H4 (cell line): ENCODE measurements at regions not wholly inside any gene's neighbourhood (a gene's known extent, or its start where the extent isn't known, plus 50 kb on each side); places are given as distances from the start of the nearest gene placed in this dataset.

Source experiments
- DNase-seq: peaks from one replicate; pipeline ENCODE4 v3.0.0-alpha.2; 2015; ENCODE audit warnings: low spot score

- no peak for DNase-seq
Observed at GRCh38 chr4:127052742-127053141, 580.0 kb upstream of the INTU start.

- peak; percentile 60 for DNase-seq
Observed at GRCh38 chr4:127055357-127055756, 577.4 kb upstream of the INTU start.

DNA sequence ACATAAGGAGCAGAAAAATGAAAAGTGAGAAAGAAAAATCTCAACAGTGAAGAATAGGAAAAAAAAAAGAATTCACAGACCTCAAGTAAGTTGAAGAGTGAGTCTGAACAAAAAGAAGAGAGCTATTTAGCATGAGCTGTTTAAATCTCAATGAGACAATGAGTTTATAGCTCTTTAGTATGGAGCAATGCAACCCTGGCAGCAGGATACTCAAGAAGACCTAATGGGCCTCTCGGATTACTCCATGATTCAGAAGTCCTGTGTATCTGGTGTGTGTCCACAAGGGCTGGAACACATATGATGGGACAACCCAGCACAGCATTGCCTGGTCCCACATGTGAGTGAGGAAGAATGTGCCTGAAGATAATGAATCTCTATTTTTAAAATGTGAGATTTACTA is 563.1 kb upstream of the INTU start:
- no peak for DNase-seq

DNA sequence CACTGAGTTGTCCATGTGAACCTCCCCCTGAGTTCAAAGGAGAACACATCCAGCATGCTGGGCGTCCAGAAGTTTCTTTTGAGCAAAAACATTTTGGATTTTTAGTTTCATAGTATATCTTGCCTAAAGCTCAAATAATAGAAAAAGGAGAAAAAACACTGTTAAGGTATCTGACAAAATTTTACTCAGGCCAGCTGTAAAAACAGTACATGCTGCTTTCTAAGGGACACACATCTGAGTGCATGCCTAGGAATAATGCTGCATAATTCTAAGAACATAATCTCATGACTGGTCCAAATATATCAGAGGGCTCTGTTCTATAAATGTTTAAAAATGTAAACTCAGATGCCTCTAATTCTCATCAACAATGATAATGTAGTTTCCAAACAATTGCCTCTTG is 561.3 kb upstream of the INTU start:
- DNase-seq: no peak

DNA sequence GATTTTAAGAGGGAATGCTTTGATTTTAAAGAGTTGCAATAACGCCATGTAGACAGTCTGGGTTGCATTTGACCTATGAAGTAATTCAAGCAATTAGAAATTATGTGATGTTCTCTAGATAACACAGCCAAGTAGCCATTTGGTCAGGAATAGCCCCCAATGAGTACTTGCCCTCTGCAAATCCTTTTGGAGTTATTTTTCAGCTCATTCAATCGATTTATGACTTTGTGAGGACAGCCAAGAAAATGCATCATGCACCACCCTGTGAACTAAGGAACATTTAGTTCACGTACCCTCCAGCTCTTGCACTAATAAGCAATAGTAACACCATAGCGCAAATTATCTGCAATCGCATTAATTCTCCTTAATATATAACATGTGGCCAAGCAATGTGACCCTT is 552.6 kb upstream of the INTU start:
- DNase-seq: no peak

GRCh38 chr4:127081041-127081440 is 551.7 kb upstream of the INTU start:
- DNase-seq: no peak

- no peak for DNase-seq
Observed at GRCh38 chr4:127082986-127083385, 549.8 kb upstream of the INTU start.

DNA sequence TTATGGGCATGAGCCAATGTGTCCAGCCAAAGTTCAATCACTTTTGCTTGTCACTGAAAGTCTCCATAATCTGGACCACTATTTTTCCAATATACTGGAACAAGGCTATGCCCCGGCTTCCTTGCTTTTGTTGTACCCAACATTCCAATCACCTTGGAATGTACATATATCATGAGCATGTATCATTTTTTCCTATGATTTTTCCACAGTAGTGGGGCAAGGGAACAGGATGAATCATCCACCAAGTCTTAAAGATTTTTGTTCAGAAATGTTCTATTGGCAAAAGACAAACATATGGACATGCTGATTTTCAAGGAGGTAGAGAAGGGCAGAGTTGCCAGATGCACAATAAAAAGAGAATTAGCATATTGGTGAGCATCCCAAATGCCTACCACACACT is 548.1 kb upstream of the INTU start:
- DNase-seq: no peak

GRCh38 chr4:127097061-127097460 is 535.7 kb upstream of the INTU start:
- DNase-seq: no peak

- no peak for DNase-seq
Observed at GRCh38 chr4:127102361-127102760, 530.4 kb upstream of the INTU start.

DNA sequence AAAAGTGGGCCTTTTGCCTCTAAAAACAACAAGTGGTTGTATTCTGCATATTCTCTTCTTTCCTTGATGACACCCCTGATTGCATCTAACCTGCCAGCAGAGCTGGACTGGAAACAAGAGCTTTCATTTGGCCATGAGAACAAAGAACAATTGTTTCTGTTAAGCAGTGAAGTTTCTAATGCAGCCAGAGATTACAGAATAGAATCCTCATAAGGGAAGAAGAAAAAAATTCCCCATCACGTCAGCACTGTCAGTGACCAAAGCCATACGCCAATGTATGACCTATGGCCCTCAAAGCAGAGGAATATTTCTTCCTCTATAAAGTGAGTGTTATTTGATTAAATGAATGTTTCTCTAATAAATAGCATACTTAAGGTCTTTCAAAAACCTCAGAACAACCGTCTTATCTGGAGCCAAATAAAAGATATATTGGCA is 529.1 kb upstream of the INTU start:
- DNase-seq: no peak

- no peak for DNase-seq
Observed at GRCh38 chr4:127113844-127114362, 518.9 kb upstream of the INTU start.

- DNase-seq: no peak
Observed at GRCh38 chr4:127118681-127119080, 514.1 kb upstream of the INTU start.

GRCh38 chr4:127120441-127121090 is 512.2 kb upstream of the INTU start:
- DNase-seq: no peak

DNA sequence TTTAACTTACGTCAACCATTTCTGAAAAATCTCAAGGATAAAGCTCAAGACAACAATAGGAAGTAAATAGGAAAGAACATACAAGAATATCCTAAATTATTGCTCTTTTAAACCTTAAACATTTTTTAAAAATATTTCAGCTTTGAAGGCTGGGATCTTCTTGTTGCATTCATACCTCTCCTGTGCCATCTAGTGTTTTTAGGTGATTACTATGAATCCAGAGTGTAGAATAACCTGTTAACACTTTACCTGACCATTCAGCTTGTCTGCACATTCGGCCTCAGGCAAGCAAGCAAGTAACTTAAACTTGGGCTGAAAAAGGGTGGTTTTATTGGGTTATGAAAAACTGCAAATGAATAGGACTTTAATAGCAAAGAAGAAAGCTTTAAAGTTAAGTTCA is 507.8 kb upstream of the INTU start:
- DNase-seq: peak; percentile 20

DNA sequence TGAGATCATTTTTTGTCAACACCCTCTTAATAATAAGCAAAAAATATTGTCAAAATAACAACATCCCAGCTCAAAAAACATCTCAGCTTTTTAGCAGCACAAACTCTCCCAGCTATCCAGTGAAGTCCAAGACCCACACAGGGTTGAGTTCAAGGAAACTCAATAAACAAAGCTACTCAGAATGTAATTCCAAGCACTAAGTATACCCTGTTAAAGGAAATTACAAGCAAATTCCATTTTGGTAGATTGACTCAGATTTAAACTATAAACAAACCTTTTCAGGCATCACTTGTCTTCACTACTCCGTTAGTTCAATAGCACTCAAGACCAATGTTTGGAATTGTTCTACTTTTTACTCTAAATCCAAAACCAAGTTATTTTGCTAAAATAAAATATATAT is 506.0 kb upstream of the INTU start:
- no peak for DNase-seq

GRCh38 chr4:127131527-127131926 is 501.2 kb upstream of the INTU start:
- DNase-seq: no peak

DNA sequence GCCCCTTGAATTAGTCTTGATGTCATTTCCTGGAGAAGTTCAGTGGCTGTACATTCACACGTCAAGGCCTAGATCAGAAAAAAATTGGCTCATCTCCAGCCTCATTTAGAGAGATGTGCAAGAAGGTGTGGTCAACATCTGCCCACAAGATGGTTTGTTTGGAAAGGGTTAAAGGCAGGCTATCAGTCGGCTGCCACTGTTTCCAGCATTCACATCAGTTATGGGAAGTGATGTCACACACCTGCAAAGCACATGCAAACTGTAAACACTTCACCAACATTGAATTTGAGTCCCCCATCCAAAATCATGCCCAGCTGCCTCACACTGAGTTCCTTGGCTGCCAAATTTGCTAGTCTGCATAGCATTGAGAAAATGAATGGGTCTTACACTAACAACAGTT is 498.3 kb upstream of the INTU start:
- DNase-seq: no peak

DNA sequence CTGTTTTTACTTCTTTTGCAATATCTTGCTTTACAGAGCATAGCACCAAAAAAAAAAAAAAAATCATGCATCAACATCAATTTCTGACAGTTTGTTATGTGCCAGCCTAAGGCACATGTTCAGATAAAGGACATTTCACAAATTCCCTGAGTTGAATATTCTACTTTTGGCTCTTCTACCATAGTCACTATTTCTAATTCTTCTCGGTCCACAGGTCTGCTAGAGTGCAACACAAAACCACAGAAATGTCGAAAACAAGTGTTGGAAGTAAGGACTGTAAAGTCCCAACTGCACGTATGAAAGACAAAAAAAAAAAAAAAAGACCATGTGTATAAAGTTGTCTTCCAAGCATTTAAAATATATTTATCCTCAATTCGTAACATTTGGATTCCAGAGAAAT is 494.2 kb upstream of the INTU start:
- no peak for DNase-seq

DNA sequence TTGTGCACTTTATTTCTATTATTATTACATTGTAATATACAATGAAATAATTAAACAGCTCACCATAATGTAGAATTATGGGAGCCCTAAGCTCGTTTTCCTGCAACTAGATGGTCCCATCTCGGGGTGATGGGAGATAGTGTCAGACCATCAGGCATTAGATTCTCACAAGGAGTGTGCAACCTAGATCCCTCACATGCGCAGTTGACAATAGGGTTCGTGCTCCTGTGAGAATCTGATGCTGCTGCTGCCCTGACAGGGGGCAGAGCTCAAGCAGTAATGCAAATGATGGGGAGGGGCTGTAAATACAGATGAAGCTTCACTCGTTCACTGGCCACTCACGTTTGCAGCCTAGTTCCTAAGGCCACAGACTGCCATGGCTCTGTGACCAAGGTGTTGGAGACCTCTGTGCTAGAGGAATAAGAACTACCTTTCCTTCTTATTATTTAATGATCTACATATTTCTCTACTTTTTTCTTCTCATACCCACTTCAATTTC is 492.9 kb upstream of the INTU start:
- no peak for DNase-seq

GRCh38 chr4:127140306-127140705 is 492.5 kb upstream of the INTU start:
- peak; percentile 70 for DNase-seq

GRCh38 chr4:127141856-127142255 is 490.9 kb upstream of the INTU start:
- no peak for DNase-seq

GRCh38 chr4:127143460-127144195 is 489.1 kb upstream of the INTU start:
- no peak for DNase-seq
